Peyer's patch (tissue), 4 donors: ENCODE measurements at regions not wholly inside any gene's neighbourhood (a gene's known extent, or its start where the extent isn't known, plus 50 kb on each side); places are given as distances from the start of the nearest gene placed in this dataset.
"Not testable (repeated sequence)": the region's sequence is repeated elsewhere in the genome, so short reads cannot be mapped to it uniquely, and the experiment has no call there.

ENCODE experiments used
- POLR2A ChIP-seq, 2 donors: fragments of 450-650 bp; IDR thresholded peaks; one replicate each; pipeline ENCODE4 v1.5.1; 2017; ENCODE audit warnings: antibody characterized with exemption in 2 of 2, mild to moderate bottlenecking in 2 of 2, moderate library complexity in 2 of 2
- TF ChIP-seq, protein P1 (sequence below), 6 experiments: fragments of 450-650 bp in 4 of 6; fragments of 200-600 bp in 2 of 6; sonication (generic) in 1 of 6; IDR thresholded peaks; one replicate each; pipeline ENCODE4 v1.5.1; 2017 to 2019; ENCODE audit warnings: antibody characterized with exemption in 6 of 6, mild to moderate bottlenecking in 3 of 6, moderate library complexity in 1 of 6

DNA sequence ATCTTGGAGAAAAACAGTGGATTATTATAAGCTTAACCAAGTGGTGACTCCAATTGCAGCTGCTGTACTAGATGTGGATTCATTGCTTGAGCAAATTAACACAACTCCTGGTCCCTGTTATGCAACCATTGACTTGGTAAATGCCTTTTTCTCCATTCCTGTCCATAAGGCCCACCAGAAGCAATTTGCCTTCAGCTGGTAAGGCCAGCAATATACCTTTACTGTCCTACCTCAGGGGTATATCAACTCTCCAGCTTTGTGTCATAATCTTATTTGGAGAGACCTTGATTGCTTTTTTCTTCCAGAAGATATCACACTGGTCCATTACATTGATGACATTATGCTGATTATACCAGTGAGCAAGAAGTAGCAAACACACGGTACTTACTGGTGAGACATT is 560.8 kb downstream of the PTPRU start:
- TF ChIP-seq, protein P1, sequence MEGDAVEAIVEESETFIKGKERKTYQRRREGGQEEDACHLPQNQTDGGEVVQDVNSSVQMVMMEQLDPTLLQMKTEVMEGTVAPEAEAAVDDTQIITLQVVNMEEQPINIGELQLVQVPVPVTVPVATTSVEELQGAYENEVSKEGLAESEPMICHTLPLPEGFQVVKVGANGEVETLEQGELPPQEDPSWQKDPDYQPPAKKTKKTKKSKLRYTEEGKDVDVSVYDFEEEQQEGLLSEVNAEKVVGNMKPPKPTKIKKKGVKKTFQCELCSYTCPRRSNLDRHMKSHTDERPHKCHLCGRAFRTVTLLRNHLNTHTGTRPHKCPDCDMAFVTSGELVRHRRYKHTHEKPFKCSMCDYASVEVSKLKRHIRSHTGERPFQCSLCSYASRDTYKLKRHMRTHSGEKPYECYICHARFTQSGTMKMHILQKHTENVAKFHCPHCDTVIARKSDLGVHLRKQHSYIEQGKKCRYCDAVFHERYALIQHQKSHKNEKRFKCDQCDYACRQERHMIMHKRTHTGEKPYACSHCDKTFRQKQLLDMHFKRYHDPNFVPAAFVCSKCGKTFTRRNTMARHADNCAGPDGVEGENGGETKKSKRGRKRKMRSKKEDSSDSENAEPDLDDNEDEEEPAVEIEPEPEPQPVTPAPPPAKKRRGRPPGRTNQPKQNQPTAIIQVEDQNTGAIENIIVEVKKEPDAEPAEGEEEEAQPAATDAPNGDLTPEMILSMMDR (IDR thresholded peaks at IDR 0.05) = not testable (repeated sequence)
- not testable (repeated sequence) for TF ChIP-seq POLR2A (IDR thresholded peaks at IDR 0.05)
